Ishikawa (cell line): ENCODE measurements at regions not wholly inside any gene's neighbourhood (a gene's known extent, or its start where the extent isn't known, plus 50 kb on each side); places are given as distances from the start of the nearest gene placed in this dataset.

ENCODE experiments used
- CREB1 ChIP-seq: IDR thresholded peaks from 2 replicates; pipeline ENCODE4 v1.6.1; 2012; ENCODE audit warnings: low read depth
- EGR1 ChIP-seq: IDR thresholded peaks from 2 replicates; pipeline ENCODE4 v1.6.1; 2012
- EP300 ChIP-seq: IDR thresholded peaks from 2 replicates; pipeline ENCODE4 v1.6.1; 2012; ENCODE audit warnings: borderline replicate concordance
- TF ChIP-seq, protein P1 (sequence below): IDR thresholded peaks from 2 replicates; pipeline ENCODE4 v1.6.1; 2012

GRCh38 chr6:165905744-165906143, 242.7 kb upstream of the PDE10A start:
- TF ChIP-seq EGR1: no peak
- TF ChIP-seq CREB1: no peak
- no peak for TF ChIP-seq EP300
- TF ChIP-seq, protein P1, sequence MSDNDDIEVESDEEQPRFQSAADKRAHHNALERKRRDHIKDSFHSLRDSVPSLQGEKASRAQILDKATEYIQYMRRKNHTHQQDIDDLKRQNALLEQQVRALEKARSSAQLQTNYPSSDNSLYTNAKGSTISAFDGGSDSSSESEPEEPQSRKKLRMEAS: no peak
